ENCODE measurements at regions not wholly inside any gene's neighbourhood (a gene's known extent, or its start where the extent isn't known, plus 50 kb on each side); places are given as distances from the start of the nearest gene placed in this dataset.

DNA sequence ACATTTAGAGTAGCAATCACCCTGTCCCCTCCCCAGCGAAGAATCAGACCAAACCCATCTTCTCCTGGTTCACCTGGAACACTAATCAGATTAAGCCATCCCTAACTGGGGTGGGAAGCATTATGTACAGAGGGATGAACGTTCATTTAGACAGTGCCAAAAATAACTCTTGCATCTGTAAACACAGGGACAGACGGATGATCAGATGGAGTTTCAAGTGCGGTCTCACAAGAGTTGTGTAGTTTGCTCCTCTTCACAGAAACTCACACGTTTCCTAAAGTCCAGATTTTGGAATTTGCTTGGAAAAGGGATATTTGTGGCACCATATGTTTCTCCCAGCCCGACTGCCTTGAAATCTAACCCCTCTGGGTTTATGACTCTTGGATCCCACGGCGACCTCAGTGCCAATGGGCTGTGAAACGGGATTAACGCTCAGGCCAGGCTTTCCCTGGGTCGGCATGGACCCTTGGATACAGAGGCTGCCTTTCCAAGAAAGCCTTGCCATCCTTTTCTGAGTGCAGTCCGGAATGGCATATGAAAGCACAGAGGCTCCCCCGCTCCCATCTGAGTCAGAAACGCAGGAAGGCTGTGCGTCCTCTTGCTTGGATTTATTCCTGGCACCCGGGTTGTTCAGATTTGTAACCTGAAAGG is 293.2 kb upstream of the HABP2 start:
- no peak for DNase-seq

DNA sequence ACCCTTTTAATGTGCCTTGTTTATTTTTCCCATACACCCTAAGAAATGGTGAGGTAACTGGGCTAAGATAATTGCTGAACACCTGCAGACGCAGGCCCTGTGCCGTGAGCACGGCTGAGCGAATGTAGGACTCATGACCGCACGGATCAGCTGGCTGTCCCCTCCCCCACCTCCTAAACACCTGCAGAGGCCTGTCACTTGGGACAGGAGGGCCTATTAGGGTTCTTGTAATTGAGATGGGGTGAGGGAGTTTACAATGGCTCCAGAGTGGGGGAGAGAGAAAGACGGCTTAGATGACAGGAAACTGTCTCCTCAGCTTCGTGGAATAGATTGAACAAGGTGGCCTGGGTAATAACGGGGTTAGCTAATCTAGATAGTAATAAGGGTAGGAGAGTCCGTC is 291.7 kb upstream of the HABP2 start:
- no peak for DNase-seq

DNA sequence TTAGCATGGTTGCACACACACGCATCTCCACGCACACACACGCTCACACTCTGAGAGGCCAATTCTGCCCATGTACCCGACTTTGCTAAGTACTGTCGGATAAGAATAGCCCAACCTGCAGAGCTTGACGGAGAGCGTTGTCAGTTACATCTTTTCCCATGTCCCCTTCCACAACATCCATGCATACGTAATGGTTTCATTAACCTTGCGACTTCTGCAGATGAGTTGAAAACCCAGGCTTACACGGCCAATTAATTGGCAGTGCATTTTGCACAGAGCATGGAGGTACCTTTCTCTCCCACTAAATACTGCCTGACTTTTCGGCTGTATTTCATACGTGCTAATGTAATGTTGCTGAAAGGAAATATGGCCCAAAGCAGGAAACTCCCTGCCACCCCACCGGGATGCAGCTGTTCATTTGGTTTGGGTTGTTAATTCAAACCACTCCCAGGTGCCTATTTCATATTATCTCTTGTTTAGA is 291.2 kb upstream of the HABP2 start:
- DNase-seq, result no peak

DNA sequence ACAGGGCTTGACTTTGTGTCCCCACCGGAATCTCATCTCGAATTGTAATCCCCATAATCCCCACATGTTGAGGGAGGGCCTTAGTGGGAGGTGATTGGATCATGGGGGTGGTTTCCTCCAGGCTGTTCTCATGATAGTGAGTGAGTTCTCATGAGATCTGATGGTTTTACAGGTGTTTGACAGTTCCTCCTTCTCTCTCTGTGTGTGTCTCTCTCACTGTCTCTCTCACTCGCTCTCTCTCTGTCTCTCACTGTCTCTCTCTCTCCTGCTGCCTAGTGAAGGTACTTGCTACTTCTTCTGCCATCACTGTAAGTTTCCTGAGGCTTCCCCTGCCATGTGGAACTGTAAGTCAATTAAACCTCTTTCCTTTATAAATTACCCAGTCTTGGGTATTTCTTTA is 289.8 kb upstream of the HABP2 start:
- DNase-seq, result no peak

DNA sequence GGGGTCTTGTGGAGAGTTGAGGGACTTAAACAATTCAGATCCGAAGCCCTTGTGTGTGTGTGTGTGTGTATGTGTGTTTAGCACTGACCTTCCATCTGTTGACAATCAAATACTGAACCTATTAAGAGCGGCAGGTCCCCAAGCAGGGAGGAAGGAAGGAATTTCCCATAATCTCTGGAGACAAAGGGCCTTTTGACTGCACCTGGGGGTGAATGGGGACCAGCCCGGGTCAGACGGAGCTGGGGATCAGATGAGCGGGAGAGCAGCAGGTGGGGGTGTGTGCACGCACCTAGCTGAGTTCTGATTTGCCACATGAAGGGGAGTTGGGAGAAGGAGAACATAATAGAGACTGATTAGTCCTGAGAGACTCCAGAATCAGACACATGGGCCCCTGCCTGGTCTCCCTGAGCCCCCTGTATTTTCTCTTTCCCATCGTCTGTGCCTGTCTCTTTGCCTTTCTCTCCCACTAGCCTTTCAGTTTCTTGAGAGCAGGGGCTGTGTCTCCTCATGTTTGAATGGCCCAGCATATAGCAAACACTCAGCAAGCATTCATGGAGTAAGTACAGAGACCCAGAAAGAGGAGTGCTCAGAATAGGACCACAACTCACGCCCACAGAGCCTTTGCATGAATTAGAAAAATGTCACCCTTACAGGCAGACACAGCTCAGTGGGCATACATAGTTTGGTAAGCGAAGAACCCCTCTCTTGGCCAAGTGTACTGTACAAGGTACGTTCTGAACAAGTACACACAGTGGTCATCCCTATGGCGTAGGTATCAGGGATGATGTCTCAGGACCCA is 288.3 kb upstream of the HABP2 start:
- no peak for DNase-seq

DNA sequence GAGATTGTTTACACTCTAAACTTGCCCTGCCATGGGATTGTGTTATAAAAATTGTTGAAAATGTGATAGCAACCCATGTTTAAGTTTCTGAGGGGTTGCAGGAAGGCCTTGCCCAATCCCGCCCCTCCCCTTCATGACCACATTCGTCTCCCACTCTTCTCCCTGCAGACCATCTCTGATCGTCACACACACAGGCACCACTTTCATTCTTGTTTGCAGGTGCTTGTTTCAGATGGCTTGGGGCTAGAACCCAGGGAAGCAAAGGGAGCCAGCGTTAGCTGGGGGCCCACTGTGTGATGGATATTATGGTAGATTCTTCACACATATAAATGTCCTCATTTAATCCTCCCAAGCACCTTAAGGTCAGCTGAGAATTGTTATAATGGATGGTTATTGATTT is 286.7 kb upstream of the HABP2 start:
- DNase-seq, result no peak

DNA sequence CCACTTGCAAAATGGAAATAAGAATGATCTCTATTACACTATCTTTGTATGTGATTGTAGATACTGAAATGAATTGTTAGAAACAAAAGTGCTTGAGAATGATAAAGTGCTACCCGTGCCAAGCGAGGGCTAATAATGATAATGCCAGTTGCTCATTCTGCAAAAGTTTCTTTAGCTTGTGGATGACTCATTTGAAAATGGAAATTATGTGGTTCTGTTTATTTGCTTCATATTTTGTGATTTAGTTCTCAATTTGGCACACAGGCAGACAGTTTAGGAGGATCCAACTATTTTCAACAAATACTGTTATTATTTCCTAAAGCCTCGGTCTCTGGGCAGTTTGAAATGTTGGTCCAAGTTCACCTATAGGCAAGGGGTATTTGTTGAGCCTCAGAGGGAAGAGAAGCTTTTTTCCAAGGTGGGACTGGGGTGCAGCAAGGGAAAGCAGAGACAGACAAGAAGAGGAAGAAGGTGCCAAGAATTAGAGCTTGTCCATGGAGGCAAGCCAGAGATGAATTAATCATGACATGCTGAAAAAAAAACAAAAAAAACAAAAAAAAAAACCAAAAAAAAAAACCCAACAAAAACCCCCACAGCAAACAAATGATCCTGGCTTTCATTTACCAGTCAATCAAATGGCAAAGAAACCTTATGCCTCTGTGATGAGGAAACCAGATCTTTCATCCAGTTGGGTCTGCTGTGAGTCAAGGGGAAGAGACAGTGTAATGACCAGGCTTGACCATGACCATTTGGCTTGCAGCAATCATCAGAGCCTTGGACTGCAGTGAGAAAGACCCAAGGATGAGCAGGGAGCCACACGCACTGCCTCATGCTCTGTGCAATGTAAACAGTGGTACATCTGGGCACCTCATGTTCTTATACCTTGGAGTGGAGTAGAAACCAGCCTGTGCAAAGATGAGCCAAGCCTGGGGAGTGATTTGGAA is 285.0 kb upstream of the HABP2 start:
- DNase-seq, result no peak

DNA sequence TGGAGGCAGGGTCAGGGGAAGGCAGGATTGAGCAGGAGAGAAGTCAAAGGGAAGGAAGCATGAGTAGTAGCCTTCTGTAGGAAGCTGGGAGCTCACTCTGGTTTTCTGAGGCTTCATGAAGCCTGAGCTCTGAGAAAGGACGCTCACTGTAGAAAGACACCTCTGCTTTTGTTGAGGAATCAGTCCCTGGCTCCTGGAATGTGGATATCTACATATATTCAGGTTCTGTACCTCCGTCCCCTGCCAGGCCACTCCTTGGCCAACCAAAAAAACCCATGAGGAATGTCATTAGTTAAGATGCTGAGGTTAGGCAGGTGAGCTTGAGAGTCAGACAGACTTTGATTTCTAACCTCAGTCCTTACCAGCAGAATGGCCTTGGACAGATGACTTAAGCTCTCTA is 283.5 kb upstream of the HABP2 start:
- DNase-seq, result no peak

DNA sequence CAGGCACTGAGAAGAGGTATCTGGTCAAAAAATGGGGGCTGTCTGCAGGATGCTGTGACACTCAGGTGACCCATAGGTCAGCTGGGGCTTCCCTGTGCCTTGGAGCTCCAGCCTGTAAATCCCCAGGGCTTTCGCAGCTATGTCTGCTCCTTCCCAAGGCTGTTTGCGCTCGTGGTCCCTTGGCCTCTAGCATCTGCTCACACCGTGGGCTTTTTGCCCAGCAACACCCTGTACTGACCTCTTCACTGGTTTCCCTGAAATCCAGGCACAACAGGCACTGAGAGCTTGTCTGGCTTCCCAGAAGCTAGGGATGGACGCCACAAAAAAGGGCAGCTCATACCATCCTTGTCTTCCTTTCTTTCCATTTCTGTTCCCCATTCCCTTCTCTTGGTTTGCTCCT is 280.3 kb upstream of the HABP2 start:
- no peak for DNase-seq

DNA sequence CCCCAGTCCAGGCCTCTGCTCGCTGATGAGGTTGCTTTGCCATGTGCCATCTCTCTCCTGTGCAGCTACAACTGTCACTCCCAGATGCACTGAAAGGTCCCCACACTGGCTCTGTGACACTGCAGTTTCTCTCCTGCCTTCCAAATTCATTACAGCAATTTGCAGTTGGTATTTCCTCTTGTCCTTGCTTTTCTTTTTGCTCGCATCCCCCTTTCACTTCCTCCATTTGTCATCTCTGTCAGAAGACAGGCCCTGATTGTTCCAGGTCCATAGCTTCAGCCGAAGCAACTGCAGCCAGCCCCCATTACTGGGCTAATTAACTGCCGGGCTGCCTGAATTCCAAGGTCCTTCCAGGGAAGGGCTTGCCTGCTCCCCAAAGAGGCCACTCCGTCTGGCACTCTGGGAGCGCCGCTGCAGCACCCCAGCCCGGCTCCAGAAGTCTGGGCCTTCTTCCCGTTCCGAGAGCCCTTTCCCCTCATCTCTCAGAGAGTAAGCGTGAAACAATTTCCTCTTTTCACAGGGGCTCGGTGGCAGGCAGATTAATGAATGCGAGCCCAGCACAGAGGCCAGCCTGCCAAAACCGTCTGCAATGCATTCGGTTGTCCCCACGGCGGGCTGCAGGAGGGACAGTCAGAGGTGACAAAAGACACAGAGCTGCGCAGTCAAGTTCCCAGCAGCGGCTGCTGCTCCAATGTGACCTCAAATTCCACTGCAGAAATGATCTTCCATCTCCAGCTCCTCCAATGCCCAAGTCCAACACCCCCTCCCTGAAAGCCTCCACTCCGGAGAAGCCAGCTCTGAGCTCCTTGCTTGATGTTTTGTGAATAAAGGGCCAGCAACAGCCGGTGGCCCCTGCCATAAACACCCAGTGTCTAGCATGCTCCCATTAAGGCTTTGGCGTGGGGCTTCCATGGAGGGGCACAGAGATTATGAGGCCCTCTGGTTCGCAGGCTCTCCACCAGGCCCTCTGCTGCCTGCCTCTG is 279.4 kb upstream of the HABP2 start:
- DNase-seq, result peak in 1 of 2 donors; percentile 17

DNA sequence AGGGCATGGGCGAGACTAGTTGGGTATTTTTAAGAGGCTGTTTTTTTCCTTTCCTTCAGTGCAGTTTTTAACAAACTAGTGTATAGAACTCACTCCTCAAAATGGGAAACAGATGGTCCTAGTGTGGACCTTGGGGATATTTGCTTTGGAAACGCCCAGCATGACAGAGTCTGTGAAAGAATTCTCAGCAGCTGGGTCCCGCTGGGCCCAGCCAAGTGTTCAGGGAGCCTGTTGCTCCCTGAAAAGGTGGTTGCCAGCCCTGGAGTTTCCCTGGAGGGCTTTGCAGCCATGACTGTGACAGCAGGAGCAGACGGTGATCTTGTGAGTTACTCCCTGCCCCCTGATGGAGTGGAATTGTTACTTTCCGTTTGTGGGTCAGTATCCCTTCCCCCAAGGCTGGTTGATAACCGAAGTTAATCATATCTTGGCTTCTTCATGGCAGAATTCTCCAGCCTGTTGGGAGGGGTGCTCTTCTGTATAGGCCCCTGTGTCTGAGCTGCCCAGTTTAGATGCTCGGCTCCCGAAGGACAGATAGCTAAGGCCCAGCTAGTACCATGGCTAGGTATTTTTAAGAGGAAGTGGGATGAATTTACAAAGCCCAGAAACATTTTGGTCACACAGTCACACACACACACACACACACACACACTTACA is 278.6 kb upstream of the HABP2 start:
- DNase-seq, result no peak

DNA sequence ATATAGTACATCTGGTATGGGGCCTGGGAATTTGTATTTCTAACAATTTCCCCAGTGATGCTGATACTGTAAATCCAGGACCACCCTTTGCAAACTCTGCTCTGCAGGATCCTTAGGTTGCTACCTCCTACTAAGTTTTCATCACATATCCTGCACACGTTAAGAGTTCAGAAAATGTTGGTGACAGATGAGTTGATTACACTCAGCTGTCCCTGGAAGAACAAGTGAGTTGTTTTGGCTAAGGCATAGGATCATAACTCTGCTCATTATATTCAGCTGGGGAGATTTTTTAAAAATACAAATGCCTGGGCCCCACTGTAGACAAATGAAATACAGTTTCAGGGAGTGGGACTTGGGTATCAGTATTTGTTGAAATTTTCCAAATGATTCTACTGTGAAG is 274.6 kb upstream of the HABP2 start:
- DNase-seq, result no peak

DNA sequence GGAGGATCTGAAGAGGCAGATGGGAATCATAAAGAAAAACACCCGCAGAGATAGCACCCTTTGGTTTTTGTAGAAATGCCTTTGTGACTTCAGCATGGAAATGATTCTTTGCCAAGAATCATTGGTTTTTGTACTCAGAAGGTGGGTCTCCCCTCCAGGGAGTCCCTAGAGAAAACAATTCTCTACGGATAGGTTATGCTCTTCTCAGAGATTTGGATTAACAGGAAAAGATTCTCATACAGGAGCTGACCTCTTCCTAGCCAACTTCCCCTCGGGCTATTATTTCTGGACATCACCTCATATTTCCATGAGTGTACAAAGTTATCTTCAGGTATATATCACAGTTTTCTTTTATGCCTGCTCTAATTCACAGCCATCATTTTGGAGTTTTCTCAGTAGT is 274.2 kb upstream of the HABP2 start:
- no peak for DNase-seq

DNA sequence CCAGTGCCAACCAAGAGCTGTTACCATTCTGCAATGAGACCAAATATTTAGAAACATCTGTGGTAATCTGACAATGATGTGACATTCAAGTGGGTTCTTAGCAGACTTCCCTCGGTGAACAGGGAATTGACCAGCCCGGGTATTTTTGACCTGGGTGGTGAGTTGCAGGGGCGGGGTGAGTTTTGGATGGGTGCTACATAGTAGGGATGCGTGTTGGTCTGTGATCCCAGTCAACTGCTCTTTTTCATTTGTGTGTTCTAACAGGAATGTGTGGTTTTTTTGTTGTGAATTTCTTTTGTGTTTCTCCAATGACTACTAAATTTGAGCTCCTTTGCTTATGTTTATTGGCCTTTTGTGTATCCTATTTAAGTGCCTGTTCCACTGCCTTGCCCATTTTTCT is 273.6 kb upstream of the HABP2 start:
- DNase-seq, result no peak

DNA sequence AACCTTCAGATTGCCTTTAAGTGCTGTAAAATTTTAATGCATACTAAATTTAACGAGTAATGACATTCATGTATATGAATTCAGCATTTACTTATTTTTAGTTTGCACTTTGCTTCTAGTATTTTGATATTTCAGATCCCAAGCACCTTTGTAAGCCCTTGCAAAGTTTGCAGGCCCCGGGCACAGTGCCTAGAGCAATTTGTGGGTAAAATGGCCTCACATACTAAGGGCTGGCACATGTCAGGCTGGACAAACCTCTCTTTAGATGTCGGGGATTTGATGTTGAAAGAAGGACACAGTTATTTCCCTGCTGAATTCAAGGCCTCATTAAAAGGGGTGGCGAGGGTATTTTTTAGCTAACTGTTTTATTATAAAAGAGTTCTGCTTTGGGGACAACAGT is 270.3 kb upstream of the HABP2 start:
- no peak for DNase-seq

DNA sequence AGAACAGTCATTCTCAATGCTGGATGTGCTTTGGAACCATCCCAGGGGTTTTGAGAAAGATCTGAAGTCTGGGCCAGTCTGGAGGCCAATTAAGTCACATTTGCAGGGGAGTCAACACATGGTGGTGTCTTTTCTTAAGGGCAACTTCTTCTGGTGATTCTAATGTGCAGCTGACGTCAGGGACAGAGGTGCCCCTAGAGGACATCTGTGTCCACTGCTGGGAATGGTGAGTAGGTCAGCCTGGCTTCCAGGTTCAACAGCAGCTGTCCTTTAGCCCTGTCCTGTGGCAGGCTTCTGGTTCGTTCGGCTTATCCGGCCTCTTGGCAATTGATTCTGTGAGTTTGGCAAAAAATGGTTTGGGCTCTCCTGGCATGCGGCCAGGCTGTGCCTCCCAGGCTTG is 269.7 kb upstream of the HABP2 start:
- DNase-seq, result no peak

DNA sequence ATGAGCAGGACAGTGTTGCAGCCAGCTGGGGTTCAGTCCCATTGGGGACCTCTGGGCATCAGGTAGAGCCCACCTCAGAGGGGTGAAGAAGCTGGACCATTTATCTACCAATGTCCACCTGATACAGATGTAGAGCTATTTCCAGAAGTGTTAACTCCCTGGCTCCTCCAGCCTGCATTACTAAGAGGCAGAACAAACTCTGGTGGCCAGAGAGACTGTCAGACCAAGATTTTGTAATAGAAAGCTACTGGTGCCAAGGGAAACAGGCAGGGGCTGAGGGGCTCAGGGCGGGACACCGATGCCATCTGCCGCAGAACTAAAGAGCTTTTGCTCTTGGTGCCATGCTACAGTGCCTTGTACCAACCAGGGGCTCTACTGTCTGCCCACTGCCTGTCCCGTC is 268.2 kb upstream of the HABP2 start:
- no peak for DNase-seq

DNA sequence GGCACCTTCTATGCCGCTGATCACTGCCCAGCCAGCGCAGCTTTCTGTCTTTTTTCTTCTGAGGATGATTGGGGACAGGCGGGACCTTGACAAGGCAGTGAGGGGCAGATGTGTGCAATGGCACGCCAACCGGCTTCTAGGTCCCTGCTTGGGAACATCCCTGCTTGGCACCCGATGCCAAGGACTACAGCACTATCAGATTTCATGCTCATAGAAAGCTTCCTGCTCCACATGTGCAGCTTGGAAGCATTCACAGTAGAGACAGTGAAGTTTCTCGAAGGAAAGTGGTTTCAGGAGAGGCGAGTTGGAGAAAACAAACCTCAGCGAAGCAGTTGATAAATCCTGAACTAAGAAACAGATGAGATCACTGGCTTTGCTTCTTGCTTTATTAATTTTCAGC is 267.5 kb upstream of the HABP2 start:
- DNase-seq, result no peak

DNA sequence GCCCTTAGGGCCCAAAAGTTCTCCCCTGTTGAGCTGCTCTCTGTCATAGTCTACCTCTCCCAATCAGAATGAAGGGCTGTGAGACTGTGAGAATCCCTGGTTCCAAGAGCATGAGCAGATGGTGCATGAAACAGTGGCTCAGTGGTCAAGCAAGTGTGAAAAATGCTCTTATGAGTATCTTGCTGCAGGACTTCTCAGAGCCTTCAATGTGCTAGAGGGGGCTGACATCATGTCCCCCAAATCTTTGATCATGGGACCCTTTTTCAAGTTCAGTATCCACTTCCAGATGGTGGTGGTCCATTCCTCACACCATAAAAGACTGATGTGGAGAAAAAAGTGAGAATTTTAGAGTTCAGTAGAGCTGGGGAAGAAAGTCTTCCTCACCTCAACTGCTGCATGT is 265.3 kb upstream of the HABP2 start:
- DNase-seq, result no peak

DNA sequence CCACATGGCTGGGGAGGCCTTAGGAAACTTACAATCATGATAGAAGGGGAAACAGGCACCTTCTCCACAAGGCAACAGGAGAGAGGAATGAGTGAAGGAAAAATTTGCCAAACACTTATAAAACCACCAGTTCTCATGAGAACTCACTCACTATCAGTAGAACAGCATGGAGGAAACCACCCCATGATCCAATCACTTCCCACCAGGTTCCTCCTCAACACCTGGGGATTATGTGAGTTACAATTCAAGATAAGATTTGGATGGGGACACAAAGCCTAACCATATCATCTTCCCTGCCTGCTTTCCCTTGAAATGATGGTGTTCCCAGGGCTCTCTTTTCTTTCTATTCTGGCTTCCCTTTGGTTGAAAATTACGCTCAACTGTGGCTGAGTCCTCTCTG is 262.7 kb upstream of the HABP2 start:
- no peak for DNase-seq

DNA sequence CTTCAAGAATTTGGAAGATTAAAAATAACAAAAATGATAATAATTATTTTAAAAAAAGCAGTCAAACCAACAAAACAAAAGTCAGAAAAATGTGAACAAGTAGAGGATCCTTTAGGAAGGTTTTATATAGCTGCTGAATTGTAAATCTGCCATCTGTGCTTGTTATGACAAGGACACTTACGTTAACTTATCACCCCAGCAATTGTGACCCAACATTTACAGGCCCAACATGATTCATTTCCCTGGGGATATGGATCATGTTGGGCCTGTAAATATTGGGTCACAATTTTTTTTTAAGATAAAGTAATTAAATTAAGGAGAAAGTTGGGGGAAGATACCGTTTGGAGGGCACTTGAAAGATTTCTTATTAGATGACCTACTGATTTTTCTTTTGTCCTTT is 261.4 kb upstream of the HABP2 start:
- no peak for DNase-seq

DNA sequence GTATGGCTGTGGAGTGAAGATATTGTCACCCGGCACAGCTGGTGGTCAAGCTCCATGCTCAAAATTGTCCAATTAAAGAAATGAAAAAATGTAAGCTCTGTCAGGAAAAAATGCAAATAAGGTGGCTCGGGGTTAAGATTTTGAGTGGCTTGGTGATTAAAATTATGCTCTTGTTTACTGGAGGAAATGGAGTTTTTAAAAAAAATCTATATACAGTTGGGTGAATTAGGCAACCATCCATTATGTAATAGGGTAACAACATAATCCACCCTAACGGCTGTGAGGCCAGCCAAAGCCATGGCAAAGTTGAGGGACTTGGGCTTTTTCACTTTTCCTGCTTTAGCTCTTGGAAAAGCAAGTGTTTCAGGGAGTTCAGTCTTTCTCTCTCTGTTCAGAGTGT is 260.8 kb upstream of the HABP2 start:
- DNase-seq, result no peak

Data from CD4-positive, alpha-beta T cell treated with Interleukin-1 beta for 1 hour (primary cell).